KMS-11 (cell line): ENCODE measurements at regions not wholly inside any gene's neighbourhood (a gene's known extent, or its start where the extent isn't known, plus 50 kb on each side); places are given as distances from the start of the nearest gene placed in this dataset.

Source experiments
- H2AFZ ChIP-seq: fragments of 200-600 bp; sonication (generic); 2 replicates; pipeline ENCODE4 v1.6.1; 2016; ENCODE audit warnings: antibody characterized with exemption, mixed run types, low read depth
- H3K27ac ChIP-seq: fragments of 200-600 bp; sonication (generic); 2 replicates; pipeline ENCODE4 v1.6.1; 2016; ENCODE audit warnings: mild to moderate bottlenecking, mixed run types
- H3K27me3 ChIP-seq: fragments of 200-600 bp; sonication (generic); 2 replicates; pipeline ENCODE4 v1.6.1; 2017; ENCODE audit warnings: mild to moderate bottlenecking, low read depth, mixed run types, moderate library complexity; ENCODE audit not compliant: insufficient read depth
- H3K36me3 ChIP-seq: fragments of 200-600 bp; sonication (generic); 2 replicates; pipeline ENCODE4 v1.6.1; 2017; ENCODE audit warnings: mild to moderate bottlenecking, mixed run types; ENCODE audit not compliant: insufficient read depth
- H3K4me1 ChIP-seq: fragments of 200-600 bp; sonication (generic); 2 replicates; pipeline ENCODE4 v1.6.1; 2016; ENCODE audit warnings: mild to moderate bottlenecking, low read depth, mixed run types; ENCODE audit not compliant: poor library complexity, severe bottlenecking
- H3K4me2 ChIP-seq: fragments of 200-600 bp; sonication (generic); 2 replicates; pipeline ENCODE4 v1.7.0; 2016; ENCODE audit warnings: mild to moderate bottlenecking, mixed run types
- H3K4me3 ChIP-seq: fragments of 200-600 bp; sonication (generic); IDR thresholded peaks from 2 replicates; pipeline ENCODE4 v1.6.1; 2017; ENCODE audit warnings: low read depth, low read length, mixed read lengths; ENCODE audit not compliant: insufficient read depth
- H3K79me2 ChIP-seq: fragments of 200-600 bp; sonication (generic); 2 replicates; pipeline ENCODE4 v1.6.1; 2016; ENCODE audit warnings: low read depth, mixed run types; ENCODE audit not compliant: insufficient read depth
- H3K9ac ChIP-seq: fragments of 200-600 bp; sonication (generic); 2 replicates; pipeline ENCODE4 v1.6.1; 2016; ENCODE audit warnings: mild to moderate bottlenecking, mixed run types
- H4K20me1 ChIP-seq: fragments of 200-600 bp; sonication (generic); 2 replicates; pipeline ENCODE4 v1.6.1; 2016; ENCODE audit warnings: mild to moderate bottlenecking, mixed run types; ENCODE audit not compliant: insufficient read depth
- CTCF ChIP-seq: fragments of 200-600 bp; sonication (generic); conservative IDR thresholded peaks from 2 replicates; pipeline ENCODE4 v1.6.1; 2017; ENCODE audit warnings: low read depth, mild to moderate bottlenecking, antibody characterized with exemption, low read length, moderate library complexity, mixed read lengths

- no peak overlapping the region for H3K4me3 ChIP-seq
- H3K36me3 ChIP-seq: no peaks in the 10 kb centered on the region
- no peaks in the 10 kb centered on the region for H3K79me2 ChIP-seq
- no peaks in the 10 kb centered on the region for H3K27me3 ChIP-seq
- H3K9ac ChIP-seq: no peak overlapping the region
- no peaks in the 10 kb centered on the region for H3K4me1 ChIP-seq
- H4K20me1 ChIP-seq: no peaks in the 10 kb centered on the region
- no peak overlapping the region for H3K4me2 ChIP-seq
- no peak overlapping the region for H2AFZ ChIP-seq
- no peak for TF ChIP-seq CTCF
- no peak overlapping the region for H3K27ac ChIP-seq
These were observed 337.0 kb upstream of the SMC2 start for GRCh38 chr9:103757062-103757461.

- Histone ChIP-seq H3K27ac (no peak overlapping the region), H3K27me3 (no peaks in the 10 kb centered on the region), H3K36me3 (no peaks in the 10 kb centered on the region), H3K4me3 (no peak overlapping the region), H3K4me2 (no peak overlapping the region), H4K20me1 (no peaks in the 10 kb centered on the region), H3K79me2 (no peaks in the 10 kb centered on the region), H3K9ac (no peak overlapping the region), H3K4me1 (no peaks in the 10 kb centered on the region), H2AFZ (no peak overlapping the region)
- TF ChIP-seq CTCF: no peak
These were observed 332.6 kb upstream of the SMC2 start for GRCh38 chr9:103761466-103761865.

- TF ChIP-seq CTCF: peak; percentile 67
- H3K4me3 ChIP-seq: no peak overlapping the region
- H3K4me2 ChIP-seq: no peak overlapping the region
- H3K9ac ChIP-seq: no peak overlapping the region
- H3K36me3 ChIP-seq: no peaks in the 10 kb centered on the region
- no peaks in the 10 kb centered on the region for H3K79me2 ChIP-seq
- H3K4me1 ChIP-seq: no peaks in the 10 kb centered on the region
- H3K27me3 ChIP-seq: no peaks in the 10 kb centered on the region
- H3K27ac ChIP-seq: no peak overlapping the region
- no peaks in the 10 kb centered on the region for H4K20me1 ChIP-seq
- no peak overlapping the region for H2AFZ ChIP-seq
These were observed 304.4 kb upstream of the SMC2 start for GRCh38 chr9:103789686-103790085.

GRCh38 chr9:103798620-103799019 lies 295.5 kb upstream of the SMC2 start:
- H3K4me3 ChIP-seq: no peak overlapping the region
- H3K9ac ChIP-seq: no peak overlapping the region
- H3K27ac ChIP-seq: no peak overlapping the region
- H3K79me2 ChIP-seq: no peaks in the 10 kb centered on the region
- H3K27me3 ChIP-seq: no peaks in the 10 kb centered on the region
- TF ChIP-seq CTCF: no peak
- H4K20me1 ChIP-seq: no peaks in the 10 kb centered on the region
- H3K36me3 ChIP-seq: no peaks in the 10 kb centered on the region
- H3K4me1 ChIP-seq: peaks cover 11% of the 10 kb centered on the region
- H3K4me2 ChIP-seq: peak overlapping the region; percentile 25; the same call in 1 of the 2 replicates
- no peak overlapping the region for H2AFZ ChIP-seq
